Neural progenitor cell (in vitro differentiated cells): ENCODE measurements at regions not wholly inside any gene's neighbourhood (a gene's known extent, or its start where the extent isn't known, plus 50 kb on each side); places are given as distances from the start of the nearest gene placed in this dataset.

ENCODE experiments used
- DNase-seq: peaks from one replicate; pipeline ENCODE4 v3.0.0-alpha.2; 2016; ENCODE audit warnings: low spot score
- H2AFZ ChIP-seq: fragments of 200-600 bp; sonication (generic); replicated peaks from 2 replicates; pipeline ENCODE4 v1.6.1; 2016; ENCODE audit warnings: antibody characterized with exemption
- H3F3A ChIP-seq: fragments of 200-600 bp; sonication (generic); 2 replicates; pipeline ENCODE4 v1.6.1; 2016; ENCODE audit warnings: antibody characterized with exemption, low read depth
- H3K27ac ChIP-seq: fragments of 200-600 bp; sonication (generic); 2 replicates; pipeline ENCODE4 v1.5.1; 2016; ENCODE audit warnings: mild to moderate bottlenecking
- H3K27me3 ChIP-seq: fragments of 200-600 bp; sonication (generic); 2 replicates; pipeline ENCODE4 v1.6.1; 2016; ENCODE audit warnings: mild to moderate bottlenecking, moderate library complexity
- H3K36me3 ChIP-seq: fragments of 200-600 bp; sonication (generic); 2 replicates; pipeline ENCODE4 v1.5.1; 2016
- H3K4me1 ChIP-seq: fragments of 200-600 bp; sonication (generic); 2 replicates; pipeline ENCODE4 v1.6.1; 2016; ENCODE audit warnings: mixed run types
- H3K4me2 ChIP-seq: fragments of 200-600 bp; sonication (generic); 2 replicates; pipeline ENCODE4 v1.6.1; 2016
- H3K4me3 ChIP-seq: fragments of 200-600 bp; sonication (generic); 2 replicates; pipeline ENCODE4 v1.5.1; 2016
- H3K79me2 ChIP-seq: fragments of 200-600 bp; sonication (generic); 2 replicates; pipeline ENCODE4 v1.6.1; 2016; ENCODE audit warnings: low read depth
- H3K9ac ChIP-seq: fragments of 200-600 bp; sonication (generic); 2 replicates; pipeline ENCODE4 v1.6.1; 2016
- H3K9me3 ChIP-seq: fragments of 200-600 bp; sonication (generic); 2 replicates; pipeline ENCODE4 v1.5.1; 2016; ENCODE audit warnings: low read depth
- H4K20me1 ChIP-seq: fragments of 200-600 bp; sonication (generic); 2 replicates; pipeline ENCODE4 v1.6.1; 2016; ENCODE audit warnings: low read depth
- H3K27ac Mint-ChIP-seq: 3 replicates; pipeline ENCODE4 v1.8.0; 2021; ENCODE audit warnings: mixed read lengths
- H3K27me3 Mint-ChIP-seq: 2 replicates; pipeline ENCODE4 v1.8.0; 2022; ENCODE audit warnings: low read depth, mild to moderate bottlenecking, inconsistent platforms, moderate library complexity, mixed read lengths; ENCODE audit not compliant: insufficient read depth
- H3K36me3 Mint-ChIP-seq: 3 replicates; pipeline ENCODE4 v1.8.0; 2021; ENCODE audit warnings: mixed read lengths
- H3K4me1 Mint-ChIP-seq: 3 replicates; pipeline ENCODE4 v1.8.0; 2021; ENCODE audit warnings: mixed read lengths
- H3K4me3 Mint-ChIP-seq: 3 replicates; pipeline ENCODE4 v1.8.0; 2021; ENCODE audit warnings: mild to moderate bottlenecking, moderate library complexity, mixed read lengths
- H3K9me3 Mint-ChIP-seq: 3 replicates; pipeline ENCODE4 v1.8.0; 2020; ENCODE audit warnings: mixed read lengths
- EZH2 ChIP-seq: fragments of 200-600 bp; sonication (generic); IDR thresholded peaks from 2 replicates; pipeline ENCODE4 v1.6.1; 2017; ENCODE audit warnings: antibody characterized with exemption, mild to moderate bottlenecking, moderate library complexity
- EZH2phosphoT487 ChIP-seq: fragments of 200-600 bp; sonication (generic); IDR thresholded peaks from 2 replicates; pipeline ENCODE4 v1.6.1; 2017; ENCODE audit warnings: antibody characterized with exemption
- TF ChIP-seq, protein P1 (sequence below): fragments of 200-600 bp; sonication (generic); IDR thresholded peaks from 2 replicates; pipeline ENCODE4 v1.5.1; 2017; ENCODE audit warnings: antibody characterized with exemption, mild to moderate bottlenecking

DNA sequence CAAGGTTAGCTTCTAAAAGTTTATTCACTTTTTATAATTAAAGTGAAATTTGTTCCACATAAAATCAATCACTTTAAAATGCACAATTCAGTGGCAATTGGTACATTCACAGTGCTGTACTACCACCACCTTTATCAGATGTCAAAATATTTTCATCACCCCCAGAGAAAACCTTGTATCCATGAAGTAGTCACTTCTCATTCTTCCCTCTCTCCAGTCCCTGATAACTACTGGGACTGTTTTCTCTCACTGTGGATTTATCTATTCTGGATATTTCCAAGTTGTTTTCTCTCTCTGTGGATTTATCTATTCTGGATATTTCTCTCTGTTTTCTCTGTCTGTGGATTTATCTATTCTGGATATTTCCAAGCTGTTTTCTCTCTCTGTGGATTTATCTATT is 435.4 kb upstream of the CNTNAP2 start:
- no peak overlapping the region for H3K4me3 Mint-ChIP-seq
- Histone ChIP-seq H4K20me1 (no peaks in the 10 kb centered on the region), H3K9me3 (no peaks in the 10 kb centered on the region), H3F3A (no peaks in the 10 kb centered on the region), H3K4me3 (no peak overlapping the region), H2AFZ (no peak overlapping the region), H3K27ac (no peak overlapping the region), H3K4me1 (no peaks in the 10 kb centered on the region), H3K79me2 (no peaks in the 10 kb centered on the region), H3K4me2 (no peak overlapping the region), H3K27me3 (no peaks in the 10 kb centered on the region), H3K36me3 (no peaks in the 10 kb centered on the region), H3K9ac (no peak overlapping the region)
- no peaks in the 10 kb centered on the region for H3K9me3 Mint-ChIP-seq
- no peaks in the 10 kb centered on the region for H3K4me1 Mint-ChIP-seq
- no peaks in the 10 kb centered on the region for H3K36me3 Mint-ChIP-seq
- DNase-seq = no peak
- no peaks in the 10 kb centered on the region for H3K27me3 Mint-ChIP-seq
- H3K27ac Mint-ChIP-seq = no peak overlapping the region
- TF ChIP-seq EZH2 (no peak), EZH2phosphoT487 (no peak)
- TF ChIP-seq, protein P1, sequence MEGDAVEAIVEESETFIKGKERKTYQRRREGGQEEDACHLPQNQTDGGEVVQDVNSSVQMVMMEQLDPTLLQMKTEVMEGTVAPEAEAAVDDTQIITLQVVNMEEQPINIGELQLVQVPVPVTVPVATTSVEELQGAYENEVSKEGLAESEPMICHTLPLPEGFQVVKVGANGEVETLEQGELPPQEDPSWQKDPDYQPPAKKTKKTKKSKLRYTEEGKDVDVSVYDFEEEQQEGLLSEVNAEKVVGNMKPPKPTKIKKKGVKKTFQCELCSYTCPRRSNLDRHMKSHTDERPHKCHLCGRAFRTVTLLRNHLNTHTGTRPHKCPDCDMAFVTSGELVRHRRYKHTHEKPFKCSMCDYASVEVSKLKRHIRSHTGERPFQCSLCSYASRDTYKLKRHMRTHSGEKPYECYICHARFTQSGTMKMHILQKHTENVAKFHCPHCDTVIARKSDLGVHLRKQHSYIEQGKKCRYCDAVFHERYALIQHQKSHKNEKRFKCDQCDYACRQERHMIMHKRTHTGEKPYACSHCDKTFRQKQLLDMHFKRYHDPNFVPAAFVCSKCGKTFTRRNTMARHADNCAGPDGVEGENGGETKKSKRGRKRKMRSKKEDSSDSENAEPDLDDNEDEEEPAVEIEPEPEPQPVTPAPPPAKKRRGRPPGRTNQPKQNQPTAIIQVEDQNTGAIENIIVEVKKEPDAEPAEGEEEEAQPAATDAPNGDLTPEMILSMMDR = no peak

- Histone ChIP-seq H3K9me3 (no peaks in the 10 kb centered on the region), H3K27ac (no peak overlapping the region), H3K4me3 (no peak overlapping the region), H2AFZ (no peak overlapping the region), H3K4me1 (no peaks in the 10 kb centered on the region), H3K36me3 (no peaks in the 10 kb centered on the region), H3K79me2 (no peaks in the 10 kb centered on the region), H3K27me3 (no peaks in the 10 kb centered on the region), H3F3A (no peaks in the 10 kb centered on the region), H3K4me2 (no peak overlapping the region), H3K9ac (no peak overlapping the region), H4K20me1 (no peaks in the 10 kb centered on the region)
- Mint-ChIP-seq H3K9me3 (peaks cover 2% of the 10 kb centered on the region), H3K36me3 (no peaks in the 10 kb centered on the region), H3K27me3 (peaks cover 2% of the 10 kb centered on the region), H3K4me1 (no peaks in the 10 kb centered on the region), H3K4me3 (no peak overlapping the region), H3K27ac (no peak overlapping the region)
- TF ChIP-seq, protein P1 = no peak
- no peak for TF ChIP-seq EZH2
- TF ChIP-seq EZH2phosphoT487 = no peak
- no peak for DNase-seq
These were observed 450.9 kb upstream of the CNTNAP2 start for GRCh38 chr7:145665499-145666258.

- Histone ChIP-seq H3K9me3 (no peaks in the 10 kb centered on the region), H3K4me3 (no peak overlapping the region), H3K79me2 (no peaks in the 10 kb centered on the region), H3K4me1 (no peaks in the 10 kb centered on the region), H3K4me2 (no peak overlapping the region), H3F3A (no peaks in the 10 kb centered on the region), H3K27ac (no peak overlapping the region), H3K27me3 (no peaks in the 10 kb centered on the region), H3K36me3 (no peaks in the 10 kb centered on the region), H4K20me1 (no peaks in the 10 kb centered on the region), H3K9ac (no peak overlapping the region), H2AFZ (no peak overlapping the region)
- Mint-ChIP-seq H3K36me3 (no peaks in the 10 kb centered on the region), H3K4me1 (no peaks in the 10 kb centered on the region), H3K27ac (no peak overlapping the region), H3K9me3 (no peaks in the 10 kb centered on the region), H3K4me3 (no peak overlapping the region), H3K27me3 (no peaks in the 10 kb centered on the region)
- DNase-seq = no peak
- TF ChIP-seq, protein P1 = no peak
- TF ChIP-seq EZH2 (no peak), EZH2phosphoT487 (no peak)
These were observed 460.9 kb upstream of the CNTNAP2 start for GRCh38 chr7:145655666-145656065.
